HG03175 (cell line): ENCODE measurements at regions not wholly inside any gene's neighbourhood (a gene's known extent, or its start where the extent isn't known, plus 50 kb on each side); places are given as distances from the start of the nearest gene placed in this dataset.
"Not testable (repeated sequence)": the region's sequence is repeated elsewhere in the genome, so short reads cannot be mapped to it uniquely, and the experiment has no call there.

Experiments
- ATAC-seq: cut with Tn5 transposase; IDR thresholded peaks from one replicate; pipeline ENCODE4 v1.9.1; 2021; ENCODE audit warnings: mild to moderate bottlenecking, moderate library complexity; ENCODE audit not compliant: unreplicated experiment

DNA sequence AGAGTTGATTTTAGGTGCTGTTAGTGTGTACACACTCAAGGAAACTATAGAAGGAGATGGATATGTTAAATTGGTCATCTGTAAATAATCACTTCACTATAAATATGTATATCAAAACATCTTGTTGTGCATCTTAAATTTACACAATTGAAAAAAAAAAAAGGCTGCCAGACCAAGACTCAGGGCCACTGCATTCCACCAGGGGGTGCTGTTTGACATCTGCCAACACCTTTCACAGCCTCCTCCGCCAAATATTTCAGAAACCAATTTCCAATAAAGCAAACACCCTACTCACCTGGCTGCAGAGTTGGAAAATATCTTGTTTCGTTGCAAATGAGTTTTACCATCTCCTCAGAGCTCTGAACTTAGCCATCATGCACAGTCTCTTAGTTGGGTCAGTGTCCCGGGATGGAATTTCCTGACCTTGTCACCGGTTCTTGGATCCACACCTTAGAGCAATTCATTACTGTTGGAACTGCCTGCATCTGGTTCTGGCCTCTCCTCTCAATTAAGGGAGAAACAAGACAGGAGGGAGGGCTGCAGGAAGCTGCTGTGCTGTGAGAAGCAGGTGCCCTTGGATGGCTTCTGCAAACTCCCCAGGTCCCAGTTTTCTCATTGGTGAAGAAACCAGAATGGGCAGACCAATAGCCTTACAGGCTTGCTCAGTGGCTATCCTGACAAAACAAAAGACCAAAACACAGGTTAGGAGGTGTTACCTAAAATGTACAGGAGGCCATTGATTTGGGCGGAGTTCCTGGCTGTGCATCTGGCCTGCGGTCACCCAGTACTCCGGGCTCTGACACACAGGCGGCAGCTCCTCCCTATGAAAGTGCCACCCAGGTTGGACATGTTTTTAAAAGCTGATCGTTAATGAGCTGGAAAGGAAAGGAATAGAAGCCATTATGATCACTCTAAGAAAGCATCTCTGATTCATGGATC, 746.6 kb downstream of the UQCRFS1 start:
- ATAC-seq = no peak

DNA sequence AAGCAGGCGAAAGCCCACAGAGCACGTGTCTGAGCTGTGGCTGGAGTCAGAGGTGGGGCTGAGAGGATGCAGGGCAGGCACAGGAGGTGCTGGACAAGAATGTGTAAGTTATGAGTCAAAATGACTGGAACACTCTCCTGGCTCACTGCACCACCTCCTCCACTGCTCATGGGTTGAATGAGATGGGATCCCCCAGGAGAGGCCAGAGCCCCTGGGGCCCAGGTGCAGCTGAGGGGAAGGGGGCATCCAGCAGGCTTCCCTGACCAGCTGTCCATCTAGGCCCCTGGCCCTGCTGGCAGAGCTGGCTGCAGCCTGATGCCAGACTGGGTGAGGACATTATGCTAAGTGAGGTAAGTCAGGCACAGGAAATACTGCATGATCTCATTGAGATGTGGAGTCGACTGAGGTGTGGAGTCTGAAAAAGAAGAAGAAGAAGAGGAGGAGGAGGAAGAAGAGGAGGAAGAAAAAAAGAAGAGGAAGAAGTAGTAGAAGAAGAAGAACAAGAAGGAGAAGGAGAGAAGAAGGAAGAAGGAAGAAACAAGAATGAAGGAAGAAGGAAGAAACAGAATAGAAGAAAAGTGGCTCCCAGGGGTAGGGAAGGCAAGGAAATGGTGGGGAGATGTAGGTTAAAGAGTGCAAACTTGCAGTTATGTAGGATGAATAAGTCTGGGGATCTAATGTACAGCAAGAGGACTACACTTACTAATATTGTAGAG, 747.4 kb downstream of the UQCRFS1 start:
- no peak for ATAC-seq

DNA sequence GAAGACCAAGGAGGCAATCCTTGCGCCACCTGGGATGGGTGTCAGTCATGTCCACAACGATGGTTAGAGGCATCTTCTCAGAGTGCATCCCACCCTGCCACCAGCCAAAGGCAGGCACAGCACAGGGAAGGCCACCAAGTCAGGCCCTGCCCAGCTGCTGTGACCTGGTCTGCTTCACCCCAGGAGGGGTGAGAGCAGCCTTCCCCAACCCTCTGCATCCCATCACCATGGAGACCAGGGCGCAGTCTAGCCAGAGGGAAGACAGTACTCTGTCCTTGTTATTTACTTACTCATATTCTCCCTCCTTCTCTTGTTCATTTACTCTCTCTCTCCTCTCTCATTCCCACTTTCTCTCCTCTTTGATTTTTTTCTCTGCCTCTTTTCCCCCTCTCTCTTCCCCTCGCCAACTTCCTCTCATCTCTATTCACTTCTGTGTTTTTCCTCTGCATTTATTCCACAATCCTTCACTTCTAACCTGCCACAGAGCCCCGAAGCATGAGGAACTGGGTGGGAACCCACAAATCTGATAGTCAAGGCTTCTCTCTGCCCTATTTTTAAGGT, 749.4 kb downstream of the UQCRFS1 start:
- ATAC-seq = no peak

DNA sequence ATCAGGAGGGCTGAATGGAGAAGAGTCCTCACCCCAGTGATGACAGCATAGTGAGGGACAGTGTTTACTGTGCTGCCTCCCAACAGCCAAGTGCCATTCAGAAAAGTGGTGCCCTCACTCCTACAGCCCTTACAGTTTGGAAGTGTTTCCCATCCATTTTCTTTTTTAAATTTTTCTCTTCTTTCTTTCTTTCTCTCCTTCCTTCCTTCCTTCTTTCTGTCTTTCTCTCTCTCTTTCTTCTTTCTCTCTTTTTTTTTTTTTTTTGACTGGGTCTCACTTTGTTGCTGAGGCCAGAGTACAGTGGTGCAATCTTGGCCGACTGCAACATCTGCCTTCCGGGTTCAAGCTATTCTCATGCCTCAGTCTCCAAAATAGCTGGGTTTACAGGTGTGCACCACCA, 755.3 kb downstream of the UQCRFS1 start:
- no peak for ATAC-seq

DNA sequence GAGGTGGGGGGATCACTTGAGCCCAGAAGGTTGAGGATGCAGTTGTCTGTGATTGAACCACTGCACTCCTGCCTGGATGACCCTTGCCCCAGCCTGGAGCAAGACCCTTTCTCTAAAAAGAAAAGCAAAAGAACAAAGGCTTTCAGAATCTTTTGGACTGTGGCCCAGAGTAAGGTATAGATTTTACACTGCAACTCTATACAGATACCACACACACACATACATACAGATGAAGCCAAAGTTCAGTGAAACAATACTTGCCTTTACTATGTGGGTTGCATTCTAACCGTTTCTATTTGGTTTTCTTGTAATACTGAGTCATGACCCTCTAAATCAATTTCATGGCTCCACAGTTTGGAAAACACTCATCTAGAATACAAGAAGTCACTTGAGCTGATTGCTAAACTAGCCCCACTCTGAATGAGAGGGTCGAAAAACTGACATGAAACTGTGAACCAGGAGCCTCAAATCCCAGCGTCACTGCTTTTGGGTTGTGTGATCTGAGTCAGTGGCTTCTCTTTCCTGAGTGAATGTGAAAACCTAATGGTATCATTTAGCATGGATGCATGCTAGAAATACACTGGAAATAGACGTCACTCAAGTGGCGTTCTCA, 756.1 kb downstream of the UQCRFS1 start:
- no peak for ATAC-seq

DNA sequence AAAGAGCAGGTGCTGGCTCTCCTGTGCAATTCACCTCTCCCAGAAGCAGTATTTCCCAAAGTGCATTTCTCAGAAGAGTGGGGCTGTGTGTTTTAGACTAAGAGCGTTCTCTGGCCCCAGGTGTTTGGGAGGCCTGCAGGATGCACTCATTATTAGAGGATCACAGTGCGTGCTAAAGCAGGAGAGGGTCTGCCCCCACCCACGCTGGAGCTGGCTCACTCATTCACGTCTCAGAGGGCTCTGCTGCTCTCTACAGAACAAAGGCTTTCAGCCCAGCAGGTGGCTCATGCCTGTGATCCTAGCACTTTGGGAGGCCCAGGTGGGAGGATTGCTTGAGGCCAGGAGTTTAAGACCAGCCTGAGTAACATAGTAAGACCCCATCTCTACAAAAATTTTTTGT, 756.7 kb downstream of the UQCRFS1 start:
- ATAC-seq = no peak

DNA sequence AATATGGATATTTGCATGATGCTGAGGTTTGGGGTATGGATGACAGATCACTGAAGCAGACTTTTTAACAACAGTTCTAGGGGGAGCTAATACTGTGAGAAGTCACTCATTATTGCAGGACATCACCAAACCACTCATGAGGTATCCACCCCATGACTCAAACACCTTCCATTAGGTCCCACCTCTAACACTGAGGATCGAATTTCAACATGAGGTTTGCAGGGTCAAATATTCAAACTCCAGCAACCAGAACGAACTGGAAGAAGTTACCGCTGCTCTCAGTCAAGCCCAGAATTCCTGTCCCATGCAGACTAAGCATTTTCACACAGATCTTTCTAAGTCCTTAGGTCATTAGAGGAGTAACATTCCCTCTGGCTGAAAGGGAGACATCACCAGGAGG, 758.9 kb downstream of the UQCRFS1 start:
- ATAC-seq = no peak

DNA sequence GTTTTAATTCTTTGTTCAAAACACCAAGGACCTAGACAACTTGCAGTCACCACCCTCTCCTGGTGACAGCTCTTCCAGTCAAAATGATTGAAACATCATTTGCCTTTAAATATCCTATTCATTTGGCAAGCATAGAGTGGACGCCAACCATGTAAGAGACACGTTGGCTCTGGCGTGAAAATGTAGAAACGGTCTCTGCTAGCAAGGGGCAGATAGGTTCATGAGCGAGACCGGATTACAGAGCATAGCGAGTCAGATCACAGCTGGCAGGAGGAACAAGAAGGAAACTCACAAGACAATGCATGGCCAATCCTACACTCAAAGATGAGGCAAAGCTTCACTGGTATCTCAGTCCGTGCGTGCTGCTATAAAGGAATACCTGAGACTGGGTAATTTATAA, 759.5 kb downstream of the UQCRFS1 start:
- no peak for ATAC-seq

DNA sequence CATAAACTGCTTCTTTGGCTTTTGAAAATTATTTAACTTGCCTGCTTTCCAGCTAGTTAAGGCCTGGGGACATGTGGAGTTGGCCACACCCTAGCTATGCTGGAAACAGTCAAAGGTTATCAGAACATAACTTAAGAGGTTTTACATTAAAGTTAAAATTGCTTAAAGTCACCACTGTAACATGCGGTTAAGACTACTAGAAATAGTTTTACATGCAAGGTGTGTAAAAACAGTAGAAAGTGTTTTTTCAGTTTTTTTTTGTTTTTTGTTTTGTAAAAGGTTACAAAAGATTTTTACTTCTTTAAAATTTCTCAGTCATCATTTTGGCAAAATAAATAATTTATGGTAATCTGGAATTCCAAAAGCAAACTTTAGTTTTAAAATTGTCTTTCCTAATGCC, 763.1 kb downstream of the UQCRFS1 start:
- ATAC-seq = no peak

DNA sequence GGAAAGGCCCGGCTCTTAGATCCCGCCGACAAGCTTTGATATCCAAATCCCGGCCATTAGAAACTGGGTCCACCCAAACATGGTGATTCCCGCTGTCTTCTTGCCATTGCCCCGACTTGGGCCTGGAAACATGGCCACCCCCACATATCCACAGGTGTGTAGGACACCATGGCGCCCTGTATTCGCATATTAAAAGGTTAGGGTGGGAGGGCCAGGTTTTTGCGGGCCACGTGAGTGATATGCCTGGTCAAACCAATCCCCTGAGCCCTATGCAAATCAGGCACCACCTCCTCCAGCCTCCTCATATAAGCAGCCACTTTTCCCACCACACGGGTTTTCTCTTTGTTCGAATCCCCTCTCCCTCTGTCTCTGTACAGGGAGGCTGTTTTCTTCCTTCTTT, 766.4 kb downstream of the UQCRFS1 start:
- ATAC-seq = no peak

DNA sequence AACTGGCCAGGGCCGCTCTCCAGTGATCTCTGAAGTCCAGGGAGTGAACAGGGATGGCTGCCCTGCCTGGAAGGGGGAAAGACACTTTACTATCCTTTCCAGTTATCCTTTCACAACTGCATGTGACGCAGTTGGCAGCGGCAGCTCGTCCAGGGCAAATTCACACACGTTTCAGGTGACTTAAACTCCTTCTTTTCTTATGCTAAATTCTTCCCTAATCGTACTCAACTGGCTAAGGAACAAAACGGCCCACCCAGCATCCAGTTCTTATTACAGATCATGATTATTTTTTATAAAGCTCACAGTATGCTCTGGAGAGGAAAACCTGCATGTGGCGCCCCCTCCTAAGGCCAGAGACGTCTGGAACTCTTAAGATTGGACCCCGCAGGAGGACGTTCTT, 767.1 kb downstream of the UQCRFS1 start:
- no peak for ATAC-seq

DNA sequence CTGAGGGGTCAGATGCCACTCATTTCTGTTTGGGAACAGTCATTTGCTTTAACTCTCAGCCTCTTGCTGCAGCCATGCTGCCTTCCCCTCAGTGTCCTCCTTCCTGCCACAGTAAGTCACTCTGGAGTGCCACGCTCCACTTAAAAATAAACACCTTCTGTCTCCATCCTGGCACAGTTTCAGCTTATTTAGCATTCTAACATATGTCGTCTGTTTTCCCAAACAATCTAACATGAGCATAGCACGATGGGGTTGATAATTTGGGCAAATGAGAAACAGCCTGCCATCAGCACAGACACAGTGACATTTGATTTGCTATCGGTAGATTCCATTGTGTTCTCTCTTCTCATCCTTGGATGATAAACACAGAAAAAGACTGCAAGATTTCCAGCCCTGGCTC, 768.6 kb downstream of the UQCRFS1 start:
- ATAC-seq = no peak

DNA sequence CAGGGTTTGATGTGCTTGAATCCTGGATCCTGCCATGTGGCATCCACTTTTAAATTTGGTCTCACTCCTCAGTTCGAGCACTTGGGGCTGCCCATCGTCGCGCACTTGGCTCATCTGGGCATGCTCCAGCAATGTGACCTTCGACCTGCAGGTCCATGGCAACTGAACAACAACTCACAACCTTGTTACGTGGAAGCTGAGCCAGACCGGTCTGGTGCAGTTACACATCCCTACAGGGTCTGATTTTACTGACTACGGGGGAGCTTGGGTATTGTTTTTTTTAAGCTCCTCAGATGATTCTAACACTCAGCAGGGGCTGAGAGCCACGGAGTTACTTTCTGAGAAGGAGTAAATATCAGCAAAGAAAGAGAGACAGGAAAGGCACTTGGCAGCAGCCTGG, 769.6 kb downstream of the UQCRFS1 start:
- ATAC-seq = no peak

DNA sequence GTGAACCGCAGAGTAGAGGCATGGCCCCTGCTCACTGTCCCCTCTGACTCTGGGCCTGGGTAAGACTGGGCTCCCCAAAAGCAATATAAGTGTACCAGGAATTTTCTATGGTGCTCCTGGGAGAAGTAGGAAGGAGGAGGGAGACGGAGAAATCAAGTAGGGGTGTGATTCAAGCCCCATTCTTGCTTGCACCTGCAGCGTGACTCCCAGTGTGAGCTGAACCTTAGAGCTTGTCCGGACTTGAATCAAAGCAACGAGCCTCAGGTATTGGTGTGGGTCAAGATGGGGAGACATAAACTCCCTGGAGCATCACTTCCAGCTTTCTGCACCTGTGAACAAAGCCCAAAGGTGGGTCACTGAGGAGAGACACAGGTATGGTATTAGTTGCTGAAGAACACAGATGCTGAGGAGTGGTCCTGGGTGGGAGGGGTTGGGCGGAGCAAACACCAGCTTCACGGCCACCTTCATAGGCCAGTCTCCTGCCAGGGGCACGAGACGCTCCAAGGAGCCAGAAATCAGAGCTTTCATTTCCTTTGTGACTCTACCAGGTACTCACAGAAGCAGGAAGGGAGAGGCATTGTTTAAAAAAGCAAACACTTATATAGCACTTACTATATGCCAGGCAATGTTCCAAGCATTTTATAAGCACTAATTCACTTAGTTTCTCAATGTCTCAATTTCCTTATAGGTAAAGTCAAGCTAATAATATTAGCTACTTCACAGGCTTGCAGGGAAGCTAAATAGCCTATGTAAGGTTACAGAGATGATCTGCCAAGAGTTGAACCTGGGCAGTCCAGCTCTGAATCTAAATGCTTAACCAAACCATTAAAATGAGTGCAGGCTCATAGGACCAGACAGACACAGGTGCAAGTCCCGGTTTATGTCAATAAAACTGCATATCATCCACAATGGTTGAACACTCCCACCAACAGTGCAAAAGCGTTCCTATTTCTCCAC, 775.3 kb downstream of the UQCRFS1 start:
- no peak for ATAC-seq

DNA sequence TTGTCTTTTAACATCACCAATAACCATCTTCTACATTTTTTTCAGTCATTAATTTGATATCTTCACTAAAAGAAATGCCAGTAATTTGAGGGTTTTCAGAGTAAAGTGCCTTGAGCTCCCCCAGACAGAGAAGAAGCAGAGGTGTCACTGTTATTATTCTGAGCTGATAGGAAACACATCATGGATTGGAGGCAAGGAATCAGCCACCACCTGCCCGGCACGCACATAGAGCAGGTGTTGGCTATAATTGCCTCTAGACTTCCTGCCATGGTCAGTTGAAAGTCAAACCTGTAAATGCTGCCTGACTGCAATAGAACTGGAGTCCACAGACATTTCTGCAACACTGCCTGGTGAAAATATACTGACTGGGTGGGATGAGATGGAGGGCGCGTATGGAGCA, 776.6 kb downstream of the UQCRFS1 start:
- ATAC-seq = no peak

DNA sequence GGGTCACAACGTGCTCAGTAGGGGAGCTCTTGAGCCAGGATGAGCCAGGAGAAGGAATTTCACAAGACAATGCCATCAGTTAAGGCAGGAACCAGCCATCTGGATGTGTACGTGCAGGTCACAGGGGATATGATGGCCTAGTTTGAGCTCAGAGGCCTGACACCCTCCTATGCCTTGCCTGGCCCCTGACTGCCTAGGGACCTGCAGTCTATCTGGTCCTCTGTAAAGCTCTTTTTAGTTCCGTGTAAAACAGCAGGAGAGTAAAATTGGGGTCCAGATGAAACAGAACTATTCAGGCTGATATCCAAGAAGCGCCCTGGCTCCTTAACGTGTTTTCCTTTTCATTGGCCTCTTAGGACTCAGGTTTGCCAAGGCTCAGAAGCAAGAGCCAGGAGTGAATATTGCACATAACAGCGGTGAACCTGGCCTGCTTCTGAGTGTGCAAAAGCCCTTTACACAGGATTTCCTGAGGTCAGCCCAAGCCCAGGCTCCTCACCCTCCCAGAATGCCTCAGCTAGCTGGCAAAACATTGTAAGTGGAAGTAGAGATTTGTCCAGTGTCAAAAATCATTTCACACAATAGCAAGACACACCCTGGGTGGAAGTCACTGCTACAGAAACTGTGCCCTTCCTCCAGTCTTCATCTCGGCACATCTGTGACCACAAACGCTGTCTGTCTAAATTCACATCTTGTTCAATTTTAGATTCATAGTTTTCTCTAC, 777.2 kb downstream of the UQCRFS1 start:
- ATAC-seq = no peak

DNA sequence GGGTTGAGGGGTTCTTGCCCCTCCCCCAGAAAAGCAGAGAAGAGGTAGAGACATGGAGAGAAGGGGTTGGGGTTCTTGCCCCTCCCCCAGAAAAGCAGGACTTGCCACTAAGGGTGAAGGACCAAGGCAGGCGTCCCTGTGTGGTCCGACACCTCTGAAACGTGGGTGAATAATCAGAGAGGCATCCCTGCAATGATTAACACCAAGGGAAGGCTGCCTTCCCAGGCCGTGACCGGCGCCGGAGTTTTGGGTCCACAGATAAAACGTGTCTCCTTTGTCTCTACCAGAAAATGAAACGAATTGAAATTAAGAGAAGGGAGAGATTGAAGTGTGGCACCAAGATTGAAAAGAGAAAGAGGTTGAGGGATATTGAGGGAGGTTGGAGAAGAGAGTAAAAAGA, 778.2 kb downstream of the UQCRFS1 start:
- ATAC-seq = not testable (repeated sequence)

DNA sequence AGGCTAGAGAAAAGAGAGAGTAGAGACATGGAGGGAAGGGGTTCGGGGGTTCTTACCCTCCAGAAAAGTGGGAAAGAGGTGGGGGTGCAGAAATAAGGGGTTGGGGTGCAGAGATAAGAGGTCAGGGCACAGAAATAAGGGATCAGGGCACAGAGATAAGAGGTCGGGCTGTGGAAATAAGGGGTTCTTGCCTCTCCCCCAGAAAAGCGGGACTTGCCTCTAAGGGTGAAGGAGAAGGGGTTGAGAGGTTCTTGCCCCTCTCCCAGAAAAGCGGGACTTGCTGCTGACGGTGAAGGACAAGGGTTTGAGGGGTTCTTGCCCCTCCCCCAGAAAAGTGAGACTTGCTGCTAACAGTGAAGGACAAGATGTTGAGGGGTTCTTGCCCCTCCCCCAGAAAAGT, 778.6 kb downstream of the UQCRFS1 start:
- not testable (repeated sequence) for ATAC-seq

DNA sequence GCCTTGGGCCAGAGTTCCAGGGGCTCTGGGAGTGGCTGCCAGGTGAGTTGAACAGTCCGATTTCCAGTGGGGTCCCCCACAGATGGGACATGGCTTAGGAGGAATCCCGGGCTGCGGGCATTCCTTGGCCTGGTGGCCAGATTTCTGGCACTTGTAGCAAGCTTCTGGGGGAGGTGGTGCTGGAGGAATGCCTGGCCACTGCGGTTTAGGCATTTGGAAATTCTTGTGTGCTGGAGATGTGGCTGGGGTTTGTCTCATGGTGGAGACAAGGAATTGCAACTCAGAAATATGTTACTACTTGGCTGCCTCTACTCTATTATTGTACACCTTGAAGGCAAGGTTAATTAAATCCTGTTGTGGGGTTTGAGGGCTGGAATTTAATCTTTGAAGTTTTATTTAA, 779.8 kb downstream of the UQCRFS1 start:
- ATAC-seq = not testable (repeated sequence)

DNA sequence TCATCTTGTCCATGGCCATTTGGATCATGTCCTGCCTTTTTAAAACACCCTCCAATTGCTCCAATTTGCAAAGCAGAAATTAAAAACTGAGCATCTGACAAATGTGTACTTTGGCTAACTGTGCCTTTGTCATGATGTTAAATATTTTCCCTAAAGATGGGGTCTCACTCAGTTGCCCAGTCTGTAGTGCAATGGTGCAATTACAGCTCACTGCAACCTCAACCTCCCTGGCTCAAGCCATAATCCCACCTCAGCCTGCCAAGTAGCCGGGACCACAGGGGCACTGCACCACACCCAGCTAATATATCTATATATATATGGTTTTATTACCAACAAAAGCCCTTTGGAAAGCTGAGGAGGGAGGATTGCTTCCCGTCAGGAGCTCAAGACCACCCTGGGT, 782.7 kb downstream of the UQCRFS1 start:
- no peak for ATAC-seq
